Mesenchymal stem cell (in vitro differentiated cells and primary cell): ENCODE measurements at regions not wholly inside any gene's neighbourhood (a gene's known extent, or its start where the extent isn't known, plus 50 kb on each side); places are given as distances from the start of the nearest gene placed in this dataset.

Experiments
- DNase-seq: peaks from one replicate; pipeline ENCODE4 v3.0.0-alpha.2; 2013
- H2AFZ ChIP-seq: one replicate; pipeline ENCODE4 v1.6.1; 2013; ENCODE audit warnings: low read depth, mild to moderate bottlenecking, control low read depth, inconsistent platforms, low read length, moderate library complexity
- H2AK5ac ChIP-seq: 2 replicates; pipeline ENCODE4 v1.6.1; 2013; ENCODE audit warnings: low read length, moderate library complexity, mild to moderate bottlenecking, inconsistent platforms; ENCODE audit not compliant: severe bottlenecking
- H2BK120ac ChIP-seq: one replicate; pipeline ENCODE4 v1.6.1; 2013; ENCODE audit warnings: low read depth, mild to moderate bottlenecking, inconsistent platforms, low read length, moderate library complexity
- H2BK12ac ChIP-seq, 2 experiments: one replicate each; pipeline ENCODE4 v1.6.1; 2013; ENCODE audit warnings: inconsistent platforms in 2 of 2, low read length in 2 of 2, mild to moderate bottlenecking in 2 of 2, moderate library complexity in 2 of 2, control low read depth in 1 of 2
- H2BK15ac ChIP-seq: one replicate; pipeline ENCODE4 v1.6.1; 2013; ENCODE audit warnings: mild to moderate bottlenecking, low read depth, inconsistent platforms; ENCODE audit not compliant: poor library complexity, severe bottlenecking
- H2BK5ac ChIP-seq: 2 replicates; pipeline ENCODE4 v1.6.1; 2013; ENCODE audit warnings: low read depth, mild to moderate bottlenecking, low read length, control low read depth, inconsistent platforms; ENCODE audit not compliant: poor library complexity, severe bottlenecking
- H3K14ac ChIP-seq, 2 experiments: one replicate each; pipeline ENCODE4 v1.6.1; 2013; ENCODE audit warnings: inconsistent platforms in 2 of 2, low read length in 2 of 2, control low read depth in 1 of 2, mild to moderate bottlenecking in 1 of 2, moderate library complexity in 1 of 2
- H3K18ac ChIP-seq, 2 experiments: one replicate each; pipeline ENCODE4 v1.6.1; 2013; ENCODE audit warnings: inconsistent platforms in 2 of 2, low read length in 2 of 2, control low read depth in 1 of 2, low read depth in 1 of 2, mild to moderate bottlenecking in 1 of 2
- H3K23ac ChIP-seq, 2 experiments: one replicate each; pipeline ENCODE4 v1.6.1; 2013; ENCODE audit warnings: inconsistent platforms in 2 of 2, low read length in 2 of 2, mild to moderate bottlenecking in 2 of 2, moderate library complexity in 2 of 2, control low read depth in 1 of 2
- H3K27ac ChIP-seq: 2 replicates; pipeline ENCODE4 v1.5.1; 2013; ENCODE audit warnings: mild to moderate bottlenecking, moderate library complexity, low read length, control low read depth, inconsistent platforms; ENCODE audit not compliant: poor library complexity, severe bottlenecking
- H3K27me3 ChIP-seq, 2 experiments: 2 replicates each; pipeline versions ENCODE4 v1.6.1 to v1.7.0; 2013; ENCODE audit warnings: low read length in 2 of 2, mild to moderate bottlenecking in 2 of 2, moderate library complexity in 2 of 2, control low read depth in 1 of 2, inconsistent platforms in 1 of 2; ENCODE audit not compliant: control insufficient read depth in 1 of 2, insufficient read depth in 1 of 2
- H3K36me3 ChIP-seq, 2 experiments: 2 replicates each; pipeline versions ENCODE4 v1.6.1 to v1.7.0; 2013; ENCODE audit warnings: low read length in 2 of 2, control low read depth in 1 of 2, inconsistent platforms in 1 of 2, low read depth in 1 of 2, mild to moderate bottlenecking in 1 of 2; ENCODE audit not compliant: insufficient read depth in 2 of 2, control insufficient read depth in 1 of 2
- H3K4ac ChIP-seq, 2 experiments: one replicate each; pipeline ENCODE4 v1.6.1; 2013; ENCODE audit warnings: inconsistent platforms in 2 of 2, low read length in 2 of 2, mild to moderate bottlenecking in 2 of 2, moderate library complexity in 2 of 2, control low read depth in 1 of 2, low read depth in 1 of 2
- H3K4me1 ChIP-seq: 2 replicates; pipeline ENCODE4 v1.6.1; 2013; ENCODE audit warnings: low read depth, low read length, control low read depth; ENCODE audit not compliant: control insufficient read depth, insufficient read depth
- H3K4me2 ChIP-seq: 2 replicates; pipeline ENCODE4 v1.6.1; 2013; ENCODE audit warnings: low read length, mild to moderate bottlenecking, inconsistent platforms; ENCODE audit not compliant: poor library complexity, severe bottlenecking
- H3K4me3 ChIP-seq, 2 experiments: 2 replicates each; pipeline versions ENCODE4 v1.5.1 to v1.7.0; 2013; ENCODE audit warnings: low read length in 2 of 2, mild to moderate bottlenecking in 2 of 2, control low read depth in 1 of 2, low read depth in 1 of 2; ENCODE audit not compliant: insufficient read depth in 1 of 2
- H3K79me1 ChIP-seq: replicated peaks from 2 replicates; pipeline ENCODE4 v1.6.1; 2013; ENCODE audit warnings: mild to moderate bottlenecking, control low read depth, low read length, inconsistent platforms; ENCODE audit not compliant: poor library complexity, severe bottlenecking
- H3K9ac ChIP-seq: 2 replicates; pipeline ENCODE4 v1.7.0; 2013; ENCODE audit warnings: mild to moderate bottlenecking, low read length, moderate library complexity
- H3K9me3 ChIP-seq: 2 replicates; pipeline ENCODE4 v1.7.0; 2013; ENCODE audit warnings: mild to moderate bottlenecking, low read length; ENCODE audit not compliant: control insufficient read depth
- H4K8ac ChIP-seq: one replicate; pipeline ENCODE4 v1.6.1; 2013; ENCODE audit warnings: inconsistent platforms, mild to moderate bottlenecking, low read length, moderate library complexity
- H4K91ac ChIP-seq: one replicate; pipeline ENCODE4 v1.6.1; 2013; ENCODE audit warnings: mild to moderate bottlenecking, low read length, inconsistent platforms
- WGBS: methylation state at CpG from one replicate; pipeline ENCODE4 v1.1.7; 2013; ENCODE audit warnings: mixed read lengths; 5-methylcytosine and 5-hydroxymethylcytosine counted together

DNA sequence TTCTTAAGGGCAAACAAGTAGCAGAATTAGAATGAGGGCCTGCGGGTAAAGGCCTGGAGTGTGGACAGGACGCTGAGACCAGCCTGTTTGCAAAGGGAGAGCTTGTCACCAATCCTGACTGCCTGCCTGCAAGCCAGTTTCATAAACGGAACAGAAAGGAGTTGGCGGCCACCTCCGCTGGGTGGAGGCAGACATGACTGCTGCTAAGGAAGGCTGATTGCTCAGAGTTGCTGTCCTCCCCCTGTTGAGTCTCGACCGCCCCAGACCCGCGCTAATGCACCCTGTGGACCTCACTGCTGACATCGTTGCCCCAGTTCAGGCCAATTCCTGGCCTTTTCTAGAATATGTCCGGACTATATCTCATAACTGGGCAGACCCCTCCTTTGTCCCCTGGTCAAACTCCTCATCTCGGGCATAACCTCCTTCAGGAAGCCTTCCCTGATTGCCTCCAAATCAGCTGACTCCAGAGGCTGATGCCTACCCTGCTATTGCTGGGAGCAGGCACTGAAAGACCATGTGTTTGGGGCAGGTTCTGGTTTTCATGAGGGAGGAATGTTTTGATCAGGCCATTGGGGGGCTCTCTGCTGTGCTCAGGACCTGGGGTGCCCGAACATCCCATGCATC is 153.0 kb upstream of the CIBAR2 start:
- Histone ChIP-seq H3K27me3 (no peaks in the 10 kb centered on the region), H3K14ac (no peak overlapping the region), H2BK15ac (no peak overlapping the region), H3K4ac (no peak overlapping the region), H3K18ac (no peak overlapping the region), H3K4me3 (peak overlapping the region in 1 of 2 experiments; percentile 2), H3K9me3 (no peaks in the 10 kb centered on the region), H3K36me3 (peaks cover 0 to 28% of the 10 kb centered on the region in 2 experiments), H4K91ac (peak overlapping the region; percentile 28), H3K79me1 (peaks cover 60% of the 10 kb centered on the region), H3K4me2 (no peak overlapping the region), H2AFZ (no peak overlapping the region), H3K27ac (no peak overlapping the region), H3K23ac (no peak overlapping the region), H2BK12ac (no peak overlapping the region), H2BK120ac (no peak overlapping the region), H2BK5ac (no peak overlapping the region), H4K8ac (no peak overlapping the region), H3K4me1 (peaks cover 19% of the 10 kb centered on the region), H2AK5ac (no peak overlapping the region), H3K9ac (no peak overlapping the region)
- WGBS, result 90% methylated on average over 13 of the region's 13 CpGs
- no peak for DNase-seq

DNA sequence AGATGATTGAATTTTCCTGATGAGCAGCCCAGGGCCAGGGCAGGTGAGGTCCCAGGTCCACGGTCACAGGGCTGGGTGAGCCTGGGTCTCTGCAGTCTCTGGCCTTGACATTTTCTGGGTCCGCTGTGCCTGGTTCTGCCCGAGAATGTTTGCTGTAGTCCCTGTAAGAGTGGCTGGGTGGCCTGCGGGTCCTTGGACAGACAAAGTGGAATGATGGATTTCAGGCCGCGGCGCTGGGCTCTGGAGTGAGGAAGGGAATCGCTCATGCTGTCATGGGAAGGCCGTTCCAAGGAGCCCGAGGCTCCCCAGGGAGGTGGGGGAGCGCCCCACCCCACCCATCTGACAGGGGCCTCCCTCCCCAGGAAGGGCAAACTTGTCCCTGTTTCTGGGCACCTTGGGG is 153.5 kb upstream of the CIBAR2 start:
- Histone ChIP-seq H3K27me3 (no peaks in the 10 kb centered on the region), H3K14ac (no peak overlapping the region), H2BK120ac (no peak overlapping the region), H3K9ac (no peak overlapping the region), H4K8ac (no peak overlapping the region), H2BK5ac (no peak overlapping the region), H3K79me1 (peaks cover 58% of the 10 kb centered on the region), H2BK15ac (no peak overlapping the region), H3K4me1 (peaks cover 16% of the 10 kb centered on the region), H2BK12ac (no peak overlapping the region), H3K4me3 (no peak overlapping the region), H3K36me3 (peaks cover 0 to 28% of the 10 kb centered on the region in 2 experiments), H3K27ac (no peak overlapping the region), H3K23ac (no peak overlapping the region), H3K18ac (no peak overlapping the region), H3K9me3 (no peaks in the 10 kb centered on the region), H3K4me2 (no peak overlapping the region), H3K4ac (no peak overlapping the region), H4K91ac (peak overlapping the region; percentile 28), H2AK5ac (no peak overlapping the region), H2AFZ (no peak overlapping the region)
- WGBS, result 87% methylated on average over 11 of the region's 11 CpGs
- DNase-seq, result no peak

DNA sequence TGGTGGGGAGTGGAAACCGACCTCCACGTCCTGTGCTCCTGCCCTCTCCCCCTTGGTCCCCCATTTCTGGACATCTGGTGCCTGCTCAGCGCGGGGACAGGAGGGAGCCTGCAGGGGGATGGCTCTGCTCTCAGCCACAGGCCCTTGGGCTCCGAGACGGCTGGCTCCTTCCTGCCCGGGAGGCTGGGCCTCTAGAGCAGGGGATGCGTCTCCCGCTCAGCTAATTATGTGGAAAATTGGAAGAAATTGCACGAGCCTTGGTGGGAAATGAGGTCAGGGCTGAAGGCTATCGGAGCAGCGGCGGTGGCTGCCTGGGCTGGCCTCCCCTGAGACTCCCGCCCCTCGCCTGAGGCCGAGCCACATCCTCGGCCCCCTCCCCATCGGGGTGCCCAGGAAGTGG is 154.6 kb upstream of the CIBAR2 start:
- no peak overlapping the region for H2AK5ac ChIP-seq
- H3K14ac ChIP-seq, result no peak overlapping the region
- no peak overlapping the region for H3K27ac ChIP-seq
- H3K4ac ChIP-seq, result no peak overlapping the region
- peaks cover 55% of the 10 kb centered on the region for H3K79me1 ChIP-seq
- H2AFZ ChIP-seq, result no peak overlapping the region
- no peak overlapping the region for H3K4me3 ChIP-seq
- no peak overlapping the region for H3K4me2 ChIP-seq
- H3K9ac ChIP-seq, result no peak overlapping the region
- no peak overlapping the region for H4K8ac ChIP-seq
- no peak overlapping the region for H2BK15ac ChIP-seq
- H3K4me1 ChIP-seq, result peaks cover 7% of the 10 kb centered on the region
- H3K18ac ChIP-seq, result peak overlapping the region in 1 of 2 experiments; percentile 16
- peaks cover 0 to 33% of the 10 kb centered on the region in 2 experiments for H3K36me3 ChIP-seq
- H3K27me3 ChIP-seq, result no peaks in the 10 kb centered on the region
- H2BK5ac ChIP-seq, result no peak overlapping the region
- 50% methylated on average over 14 of the region's 18 CpGs for WGBS
- H2BK120ac ChIP-seq, result no peak overlapping the region
- H2BK12ac ChIP-seq, result no peak overlapping the region
- H3K23ac ChIP-seq, result no peak overlapping the region
- no peaks in the 10 kb centered on the region for H3K9me3 ChIP-seq
- no peak for DNase-seq
- no peak overlapping the region for H4K91ac ChIP-seq

DNA sequence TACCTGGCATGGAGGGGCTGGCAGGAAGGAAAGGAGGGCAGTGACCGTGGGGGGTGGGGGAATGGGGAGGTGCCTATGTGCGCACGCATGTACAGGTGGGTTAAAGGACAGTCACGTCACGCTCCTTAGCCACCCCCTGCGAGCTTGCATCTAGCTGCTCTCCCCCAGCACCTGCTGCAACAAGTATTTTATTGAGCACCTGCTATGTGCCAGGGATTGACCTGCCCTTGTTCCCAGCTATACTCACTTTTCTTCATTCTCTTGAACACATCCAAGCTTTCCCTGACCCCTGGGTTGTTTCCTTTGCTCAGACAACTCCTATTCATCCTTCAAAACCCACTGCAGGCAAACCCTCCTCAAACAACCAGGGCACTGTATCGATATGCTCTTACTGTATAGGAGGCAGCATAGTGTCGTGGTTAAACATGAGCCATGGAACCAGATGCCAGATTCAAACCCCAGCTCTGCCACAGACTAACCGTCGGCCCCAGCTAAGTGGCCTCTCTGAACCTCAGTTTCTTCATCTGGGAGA is 155.2 kb upstream of the CIBAR2 start:
- Histone ChIP-seq H2BK15ac (no peak overlapping the region), H3K36me3 (peaks cover 0 to 34% of the 10 kb centered on the region in 2 experiments), H3K79me1 (peaks cover 54% of the 10 kb centered on the region), H3K14ac (no peak overlapping the region), H3K23ac (no peak overlapping the region), H3K4me2 (no peak overlapping the region), H3K27me3 (no peaks in the 10 kb centered on the region), H4K91ac (no peak overlapping the region), H2BK120ac (no peak overlapping the region), H3K4me1 (peaks cover 5% of the 10 kb centered on the region), H4K8ac (no peak overlapping the region), H2BK5ac (no peak overlapping the region), H3K4me3 (no peak overlapping the region), H3K4ac (no peak overlapping the region), H2AFZ (no peak overlapping the region), H3K27ac (no peak overlapping the region), H2BK12ac (no peak overlapping the region), H3K9ac (no peak overlapping the region), H3K9me3 (no peaks in the 10 kb centered on the region), H3K18ac (no peak overlapping the region), H2AK5ac (no peak overlapping the region)
- no peak for DNase-seq
- WGBS, result 97% methylated on average over 10 of the region's 10 CpGs
